Tibial nerve (tissue), 4 donors: ENCODE measurements at regions not wholly inside any gene's neighbourhood (a gene's known extent, or its start where the extent isn't known, plus 50 kb on each side); places are given as distances from the start of the nearest gene placed in this dataset.

Experiments
- CTCF ChIP-seq, 5 experiments: fragments of 200-600 bp in 3 of 5; fragments of 450-650 bp in 2 of 5; sonication (generic) in 3 of 5; IDR thresholded peaks; one replicate each; pipeline ENCODE4 v1.5.1; 2016 to 2019; ENCODE audit warnings: antibody characterized with exemption in 5 of 5, mild to moderate bottlenecking in 3 of 5, moderate library complexity in 2 of 5
- EP300 ChIP-seq, 2 donors: sonication (generic); formaldehyde crosslinking; IDR thresholded peaks; one replicate each; pipeline ENCODE4 v1.6.1; 2017; ENCODE audit warnings: antibody characterized with exemption in 2 of 2, mild to moderate bottlenecking in 1 of 2
- POLR2A ChIP-seq, 2 donors: fragments of 450-650 bp; IDR thresholded peaks; one replicate each; pipeline ENCODE4 v1.6.1; 2017; ENCODE audit warnings: antibody characterized with exemption in 2 of 2, mild to moderate bottlenecking in 2 of 2, moderate library complexity in 2 of 2

- TF ChIP-seq POLR2A (IDR thresholded peaks at IDR 0.05) (no peak), CTCF (IDR thresholded peaks at IDR 0.05) (no peak), EP300 (IDR thresholded peaks at IDR 0.05) (no peak)
Observed at GRCh38 chr5:104001136-104001535, 438.5 kb upstream of the NUDT12 start.
